Neural crest cell (in vitro differentiated cells): ENCODE measurements at regions not wholly inside any gene's neighbourhood (a gene's known extent, or its start where the extent isn't known, plus 50 kb on each side); places are given as distances from the start of the nearest gene placed in this dataset.

Experiments
- DNase-seq: peaks from one replicate; pipeline ENCODE4 v3.0.0; 2021; ENCODE audit warnings: low read depth, mixed read lengths, low spot score
- H3K27ac Mint-ChIP-seq: one replicate; pipeline ENCODE4 v1.8.0; 2021; ENCODE audit warnings: mild to moderate bottlenecking, mixed read lengths; ENCODE audit not compliant: unreplicated experiment
- H3K27me3 Mint-ChIP-seq: 2 replicates; pipeline ENCODE4 v1.8.0; 2021; ENCODE audit warnings: low read depth, mild to moderate bottlenecking, mixed read lengths
- H3K36me3 Mint-ChIP-seq: 2 replicates; pipeline ENCODE4 v1.8.0; 2021; ENCODE audit warnings: low read depth, mild to moderate bottlenecking, mixed read lengths
- H3K4me1 Mint-ChIP-seq: 2 replicates; pipeline ENCODE4 v1.8.0; 2021; ENCODE audit warnings: mixed read lengths
- H3K4me3 Mint-ChIP-seq: one replicate; pipeline ENCODE4 v1.8.0; 2021; ENCODE audit warnings: mild to moderate bottlenecking, mixed read lengths
- H3K9me3 Mint-ChIP-seq: 2 replicates; pipeline ENCODE4 v1.8.0; 2021; ENCODE audit warnings: mixed read lengths
- CTCF ChIP-seq: fragments of 200-600 bp; sonication (generic); conservative IDR thresholded peaks from 2 replicates; pipeline ENCODE4 v1.5.0; 2021; ENCODE audit warnings: antibody characterized with exemption, mild to moderate bottlenecking

GRCh38 chr4:111213531-111213930 lies 590.7 kb upstream of the PITX2 start:
- Mint-ChIP-seq H3K4me3 (no peak overlapping the region), H3K27me3 (peaks cover 15% of the 10 kb centered on the region), H3K9me3 (no peaks in the 10 kb centered on the region), H3K27ac (no peak overlapping the region), H3K4me1 (no peaks in the 10 kb centered on the region), H3K36me3 (no peaks in the 10 kb centered on the region)
- DNase-seq: no peak
- no peak for TF ChIP-seq CTCF

- Mint-ChIP-seq H3K27me3 (peaks cover 18% of the 10 kb centered on the region), H3K4me3 (no peak overlapping the region), H3K4me1 (no peaks in the 10 kb centered on the region), H3K27ac (no peak overlapping the region), H3K9me3 (no peaks in the 10 kb centered on the region), H3K36me3 (no peaks in the 10 kb centered on the region)
- DNase-seq: no peak
- TF ChIP-seq CTCF: no peak
Measured at GRCh38 chr4:111214371-111214770, 591.5 kb upstream of the PITX2 start.

GRCh38 chr4:111215755-111216154 lies 592.9 kb upstream of the PITX2 start:
- Mint-ChIP-seq H3K4me3 (no peak overlapping the region), H3K27me3 (peaks cover 19% of the 10 kb centered on the region), H3K27ac (no peak overlapping the region), H3K9me3 (no peaks in the 10 kb centered on the region), H3K36me3 (no peaks in the 10 kb centered on the region), H3K4me1 (no peaks in the 10 kb centered on the region)
- DNase-seq: no peak
- TF ChIP-seq CTCF: no peak

GRCh38 chr4:111216791-111217190 lies 593.9 kb upstream of the PITX2 start:
- H3K9me3 Mint-ChIP-seq: no peaks in the 10 kb centered on the region

GRCh38 chr4:111221371-111221770 lies 598.5 kb upstream of the PITX2 start:
- no peak for TF ChIP-seq CTCF
- DNase-seq: no peak
- Mint-ChIP-seq H3K9me3 (no peaks in the 10 kb centered on the region), H3K36me3 (no peaks in the 10 kb centered on the region), H3K4me3 (no peak overlapping the region), H3K4me1 (no peaks in the 10 kb centered on the region), H3K27ac (no peak overlapping the region), H3K27me3 (peaks cover 14% of the 10 kb centered on the region)

More at GRCh38 chr4:111216791-111217190, 593.9 kb upstream of the PITX2 start:
- no peak for DNase-seq
- H3K27ac Mint-ChIP-seq: no peak overlapping the region
- H3K4me1 Mint-ChIP-seq: no peaks in the 10 kb centered on the region
- no peaks in the 10 kb centered on the region for H3K36me3 Mint-ChIP-seq
- peaks cover 19% of the 10 kb centered on the region for H3K27me3 Mint-ChIP-seq
- TF ChIP-seq CTCF: no peak
- no peak overlapping the region for H3K4me3 Mint-ChIP-seq

GRCh38 chr4:111228396-111228795 lies 605.5 kb upstream of the PITX2 start:
- H3K27ac Mint-ChIP-seq: no peak overlapping the region
- H3K9me3 Mint-ChIP-seq: no peaks in the 10 kb centered on the region
- no peak for TF ChIP-seq CTCF
- no peaks in the 10 kb centered on the region for H3K36me3 Mint-ChIP-seq
- no peaks in the 10 kb centered on the region for H3K4me1 Mint-ChIP-seq
- no peaks in the 10 kb centered on the region for H3K27me3 Mint-ChIP-seq
- H3K4me3 Mint-ChIP-seq: no peak overlapping the region
- no peak for DNase-seq
